Small intestine (tissue), 7 donors: ENCODE measurements at regions not wholly inside any gene's neighbourhood (a gene's known extent, or its start where the extent isn't known, plus 50 kb on each side); places are given as distances from the start of the nearest gene placed in this dataset.
"Not testable (repeated sequence)": the region's sequence is repeated elsewhere in the genome, so short reads cannot be mapped to it uniquely, and the experiment has no call there.

Experiments
- DNase-seq, 2 donors: peaks; one replicate each; pipeline versions ENCODE4 v3.0.0 to v3.0.0-alpha.2; 2013
- FAIRE-seq: peaks from 2 replicates; lab custom pipeline; 2012; peaks lifted over from hg19 to GRCh38; lab: Jason Lieb, UNC
- H3K27ac ChIP-seq, 3 donors: one replicate each; pipeline ENCODE4 v1.5.1; 2013; ENCODE audit warnings: low read length in 2 of 3, mild to moderate bottlenecking in 2 of 3, control low read depth in 1 of 3, inconsistent platforms in 1 of 3, low read depth in 1 of 3, moderate library complexity in 1 of 3
- H3K27me3 ChIP-seq, 3 donors: one replicate each; pipeline ENCODE4 v1.6.1; 2013; ENCODE audit warnings: low read length in 3 of 3, inconsistent platforms in 1 of 3; ENCODE audit not compliant: control insufficient read depth in 3 of 3, insufficient read depth in 3 of 3
- H3K36me3 ChIP-seq, 3 donors: one replicate each; pipeline ENCODE4 v1.6.1; 2013; ENCODE audit warnings: low read length in 3 of 3, inconsistent platforms in 1 of 3, low read depth in 1 of 3, mild to moderate bottlenecking in 1 of 3, moderate library complexity in 1 of 3; ENCODE audit not compliant: control insufficient read depth in 3 of 3, insufficient read depth in 2 of 3
- H3K4me1 ChIP-seq, 3 donors: one replicate each; pipeline ENCODE4 v1.6.1; 2013; ENCODE audit warnings: low read length in 2 of 3, inconsistent platforms in 1 of 3, low read depth in 1 of 3, mild to moderate bottlenecking in 1 of 3, moderate library complexity in 1 of 3; ENCODE audit not compliant: control insufficient read depth in 3 of 3, insufficient read depth in 2 of 3
- H3K4me3 ChIP-seq, 3 donors: one replicate each; pipeline ENCODE4 v1.5.1; 2013; ENCODE audit warnings: low read length in 3 of 3, control low read depth in 1 of 3, inconsistent platforms in 1 of 3, low read depth in 1 of 3, mild to moderate bottlenecking in 1 of 3, moderate library complexity in 1 of 3
- H3K9me3 ChIP-seq, 2 donors: one replicate each; pipeline ENCODE4 v1.6.1; 2013; ENCODE audit warnings: low read depth in 1 of 2, low read length in 1 of 2; ENCODE audit not compliant: control insufficient read depth in 2 of 2, insufficient read depth in 1 of 2
- WGBS, 3 donors: extraction: QIAGEN DNeasy Blood & Tissue Kit; methylation state at CpG; one replicate each; pipeline ENCODE4 v1.1.7; 2013; 5-methylcytosine and 5-hydroxymethylcytosine counted together
- donor health status: healthy with polysubstance abuse.
- donor health status: control.
- donor health status: control.
- donor health status: Bipolar disorder and iron deficiency.
- donor health status: healthy.

DNA sequence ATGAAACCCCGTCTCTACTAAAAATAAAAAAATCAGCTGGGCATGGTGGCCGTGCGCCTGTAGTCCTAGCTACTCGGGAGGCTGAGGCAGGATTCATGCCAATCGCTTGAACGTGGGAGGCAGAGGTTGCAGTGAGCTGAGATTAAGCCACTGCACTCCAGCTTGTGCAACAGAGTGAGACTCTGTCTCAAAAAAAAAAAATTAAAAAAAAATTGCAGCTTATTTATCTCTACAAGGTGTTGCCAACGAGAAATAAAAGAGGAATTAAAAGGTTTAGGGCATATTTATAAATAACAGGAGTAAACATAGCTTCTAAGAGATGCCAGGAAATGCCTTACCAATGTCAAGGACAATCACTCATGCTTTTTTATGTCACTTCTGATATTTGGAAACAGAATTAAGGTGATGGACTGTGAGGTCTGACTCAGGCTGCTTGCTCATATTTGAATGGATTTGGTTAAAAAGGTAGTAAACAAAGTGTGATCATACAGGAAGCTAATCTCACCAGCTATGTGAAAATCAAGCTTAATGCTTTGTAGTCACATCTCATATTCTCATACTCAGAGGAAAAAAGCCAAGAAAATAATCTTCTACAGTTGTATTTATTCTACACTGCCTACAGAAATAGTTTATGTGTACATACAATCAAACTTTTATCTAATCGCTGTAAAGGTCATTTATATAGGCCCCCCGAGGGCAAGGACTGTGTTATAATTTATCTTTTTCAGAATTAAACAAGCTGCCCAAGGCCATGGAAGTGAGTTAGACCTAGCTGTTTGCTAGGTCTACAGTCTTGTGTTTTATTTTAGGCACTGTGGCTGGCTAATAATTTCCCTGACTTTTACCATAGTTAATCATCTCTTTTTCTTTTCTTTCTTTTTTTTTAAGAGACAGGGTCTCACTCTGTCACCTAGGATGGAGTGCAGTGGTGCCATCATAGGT lies 61.1 kb upstream of the RBMX start:
- H3K27ac ChIP-seq = no peak overlapping the region
- no peak for FAIRE-seq
- no peaks in the 10 kb centered on the region for H3K27me3 ChIP-seq
- no peak for DNase-seq
- no peak overlapping the region for H3K4me3 ChIP-seq
- H3K4me1 ChIP-seq = no peaks in the 10 kb centered on the region
- H3K9me3 ChIP-seq = no peaks in the 10 kb centered on the region
- 71 to 85% (median 79%) methylated on average over 9 of the region's 9 CpGs for WGBS, 3 donors
- H3K36me3 ChIP-seq = peaks cover 0 to 3% (median 0%) of the 10 kb centered on the region in 3 donors

- no peak for DNase-seq
- Histone ChIP-seq H3K4me1 (no peaks in the 10 kb centered on the region), H3K27me3 (no peaks in the 10 kb centered on the region), H3K27ac (peak overlapping the region in 1 of 3 donors; percentile 50), H3K9me3 (no peaks in the 10 kb centered on the region), H3K4me3 (no peak overlapping the region), H3K36me3 (no peaks in the 10 kb centered on the region)
- FAIRE-seq = no peak
- WGBS, 3 donors = 60 to 74% (median 74%) methylated on average over 2 of the region's 2 CpGs
Observed at GRCh38 chrX:136936183-136936549, 55.6 kb upstream of the RBMX start.

DNA sequence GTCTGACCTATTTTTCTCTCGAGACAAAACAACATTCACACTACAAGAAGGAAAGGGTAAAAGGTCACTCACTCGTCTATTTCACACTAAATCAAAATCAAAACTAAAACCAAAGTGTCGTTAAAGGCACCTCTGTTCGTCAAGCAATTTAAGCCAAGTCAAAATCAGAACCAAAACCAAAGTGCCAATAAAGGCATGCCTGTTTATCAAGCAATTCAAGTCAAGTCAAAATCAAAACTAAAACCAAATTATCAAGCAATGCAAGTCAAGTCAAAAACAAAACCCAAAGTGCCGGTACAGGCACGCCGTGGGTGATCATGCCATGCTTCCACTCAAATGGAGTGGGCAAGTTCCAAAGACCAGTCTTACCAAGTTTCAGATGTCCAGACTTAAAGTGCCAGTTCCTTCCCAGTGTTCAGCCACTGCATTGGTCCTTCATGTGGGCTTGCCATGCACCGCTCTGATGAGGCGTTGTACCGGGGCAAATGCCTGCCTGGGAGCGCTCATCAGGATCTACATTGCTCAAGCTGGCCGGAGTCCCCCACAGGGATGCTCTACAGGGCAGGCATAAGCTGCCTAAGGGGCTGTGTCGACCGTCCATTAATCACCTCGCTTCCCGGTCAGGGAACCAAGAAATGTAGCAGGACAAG lies 55.1 kb upstream of the RBMX start:
- WGBS, 3 donors = 44 to 68% (median 59%) methylated on average over 13 to 16 of the region's 16 CpGs
- H3K27ac ChIP-seq = peak overlapping the region in 1 of 3 donors; percentile 50
- DNase-seq (peak in 1 of 2 donors; percentile 35), FAIRE-seq (peak; percentile 30)
- not testable (repeated sequence) for H3K36me3 ChIP-seq, H3K27me3 ChIP-seq, H3K4me3 ChIP-seq, H3K4me1 ChIP-seq, H3K9me3 ChIP-seq

DNA sequence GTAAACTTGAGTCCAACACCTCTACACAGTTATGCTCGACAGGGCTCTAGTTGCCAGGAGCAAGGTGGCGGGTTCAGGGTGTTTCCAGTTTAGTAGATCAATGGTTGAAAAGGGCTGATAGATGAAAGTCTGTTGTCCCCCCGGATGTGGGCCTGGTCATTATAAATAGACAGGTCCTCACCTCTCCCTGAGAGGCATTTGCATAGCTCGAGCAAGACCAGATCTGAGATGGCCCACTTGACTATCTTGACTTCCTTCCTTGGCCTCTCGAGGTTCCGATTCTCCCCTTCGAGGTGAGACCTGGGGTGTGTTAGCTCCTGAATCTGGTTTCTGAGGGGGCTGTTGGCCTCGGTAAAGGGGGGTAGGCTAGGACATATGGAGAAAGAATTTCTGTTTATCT lies 54.1 kb upstream of the RBMX start:
- H3K27me3 ChIP-seq, H3K27ac ChIP-seq, H3K4me1 ChIP-seq, H3K4me3 ChIP-seq, H3K36me3 ChIP-seq, H3K9me3 ChIP-seq, DNase-seq, FAIRE-seq: not testable (repeated sequence)
- WGBS, 3 donors = 70 to 90% (median 79%) methylated on average over 7 to 8 of the region's 8 CpGs

GRCh38 chrX:136933611-136934145 lies 53.2 kb upstream of the RBMX start:
- Histone ChIP-seq H3K4me1 (no peaks in the 10 kb centered on the region), H3K4me3 (no peak overlapping the region), H3K27me3 (no peaks in the 10 kb centered on the region), H3K36me3 (peaks cover 0 to 1% (median 0%) of the 10 kb centered on the region in 3 donors), H3K27ac (no peak overlapping the region), H3K9me3 (no peaks in the 10 kb centered on the region)
- FAIRE-seq (no peak), DNase-seq (no peak)
- WGBS, 3 donors = 58 to 89% (median 84%) methylated on average over 13 of the region's 13 CpGs

GRCh38 chrX:136931661-136932060 lies 51.1 kb upstream of the RBMX start:
- Histone ChIP-seq H3K27me3 (no peaks in the 10 kb centered on the region), H3K4me1 (no peaks in the 10 kb centered on the region), H3K36me3 (peaks cover 0 to 2% (median 0%) of the 10 kb centered on the region in 3 donors), H3K9me3 (no peaks in the 10 kb centered on the region), H3K27ac (no peak overlapping the region), H3K4me3 (no peak overlapping the region)
- DNase-seq (no peak), FAIRE-seq (no peak)
- WGBS, 3 donors = 77 to 86% (median 79%) methylated on average over 6 of the region's 6 CpGs
